Peyer's patch (tissue), 4 donors: ENCODE measurements at regions not wholly inside any gene's neighbourhood (a gene's known extent, or its start where the extent isn't known, plus 50 kb on each side); places are given as distances from the start of the nearest gene placed in this dataset.

ENCODE experiments used
- CTCF ChIP-seq, 6 experiments: fragments of 450-650 bp in 4 of 6; fragments of 200-600 bp in 2 of 6; sonication (generic) in 1 of 6; IDR thresholded peaks; one replicate each; pipeline ENCODE4 v1.5.1; 2017 to 2019; ENCODE audit warnings: antibody characterized with exemption in 6 of 6, mild to moderate bottlenecking in 3 of 6, moderate library complexity in 1 of 6
- POLR2A ChIP-seq, 2 donors: fragments of 450-650 bp; IDR thresholded peaks; one replicate each; pipeline ENCODE4 v1.5.1; 2017; ENCODE audit warnings: antibody characterized with exemption in 2 of 2, mild to moderate bottlenecking in 2 of 2, moderate library complexity in 2 of 2

GRCh38 chr7:33706771-33707200, 198.6 kb upstream of the BMPER start:
- TF ChIP-seq CTCF (IDR thresholded peaks at IDR 0.05) (no peak), POLR2A (IDR thresholded peaks at IDR 0.05) (no peak)
